Stimulated activated effector memory CD8-positive, alpha-beta T cell treated with anti-CD3 and anti-CD28 coated beads, Interleukin-12 subunit alpha, Interleukin-12 subunit beta, amount 100 ng/mL, for 72 hours (primary cell): ENCODE measurements at regions not wholly inside any gene's neighbourhood (a gene's known extent, or its start where the extent isn't known, plus 50 kb on each side); places are given as distances from the start of the nearest gene placed in this dataset.

Experiments
- ATAC-seq: fragments of 150-1000 bp; cut with Tn5 transposase; 2 replicates; pipeline ENCODE4 v1.10.0; 2021
- DNase-seq, 2 donors: peaks; one replicate each; pipeline ENCODE4 v3.0.0; 2021 to 2022; ENCODE audit warnings: low spot score in 2 of 2
- H3K27ac Mint-ChIP-seq: one replicate; pipeline ENCODE4 v1.8.0; 2022; ENCODE audit warnings: mild to moderate bottlenecking, mixed read lengths
- H3K36me3 Mint-ChIP-seq: one replicate; pipeline ENCODE4 v1.8.0; 2022; ENCODE audit warnings: mild to moderate bottlenecking, mixed read lengths
- H3K4me1 Mint-ChIP-seq: one replicate; pipeline ENCODE4 v1.8.0; 2022; ENCODE audit warnings: mixed read lengths
- H3K4me3 Mint-ChIP-seq: one replicate; pipeline ENCODE4 v1.8.0; 2022; ENCODE audit warnings: mild to moderate bottlenecking, mixed read lengths
- H3K9me3 Mint-ChIP-seq: one replicate; pipeline ENCODE4 v1.8.0; 2022; ENCODE audit warnings: mixed read lengths

- Mint-ChIP-seq H3K9me3 (peaks cover 15% of the 10 kb centered on the region), H3K4me3 (no peak overlapping the region), H3K27ac (no peak overlapping the region), H3K4me1 (peaks cover 9% of the 10 kb centered on the region), H3K36me3 (no peaks in the 10 kb centered on the region)
- DNase-seq (no peak), ATAC-seq (no peak)
These were observed 138.8 kb downstream of the CASP12 start for GRCh38 chr11:104759464-104759863.

GRCh38 chr11:104738918-104739317, 159.3 kb downstream of the CASP12 start:
- Mint-ChIP-seq H3K9me3 (peaks cover 3% of the 10 kb centered on the region), H3K4me1 (peaks cover 5% of the 10 kb centered on the region), H3K36me3 (no peaks in the 10 kb centered on the region), H3K27ac (no peak overlapping the region), H3K4me3 (no peak overlapping the region)
- ATAC-seq (no peak), DNase-seq (no peak)

- H3K4me1 Mint-ChIP-seq, result peaks cover 5% of the 10 kb centered on the region
- H3K27ac Mint-ChIP-seq, result no peak overlapping the region
- ATAC-seq (no peak), DNase-seq (no peak)
- no peaks in the 10 kb centered on the region for H3K36me3 Mint-ChIP-seq
- H3K4me3 Mint-ChIP-seq, result no peak overlapping the region
- H3K9me3 Mint-ChIP-seq, result peaks cover 3% of the 10 kb centered on the region
These were observed 160.1 kb downstream of the CASP12 start for GRCh38 chr11:104738208-104738607.

- DNase-seq (no peak), ATAC-seq (no peak)
- no peak overlapping the region for H3K4me3 Mint-ChIP-seq
- peaks cover 18% of the 10 kb centered on the region for H3K4me1 Mint-ChIP-seq
- H3K36me3 Mint-ChIP-seq, result peaks cover 8% of the 10 kb centered on the region
- no peak overlapping the region for H3K27ac Mint-ChIP-seq
- peaks cover 3% of the 10 kb centered on the region for H3K9me3 Mint-ChIP-seq
These were observed 161.8 kb downstream of the CASP12 start for GRCh38 chr11:104736502-104736901.

GRCh38 chr11:104734998-104735397, 163.3 kb downstream of the CASP12 start:
- no peak for ATAC-seq
- peaks cover 3% of the 10 kb centered on the region for H3K9me3 Mint-ChIP-seq
- no peak overlapping the region for H3K4me3 Mint-ChIP-seq
- DNase-seq, result no peak
- H3K36me3 Mint-ChIP-seq, result peaks cover 8% of the 10 kb centered on the region
- H3K27ac Mint-ChIP-seq, result no peak overlapping the region
- peaks cover 18% of the 10 kb centered on the region for H3K4me1 Mint-ChIP-seq

- Mint-ChIP-seq H3K4me1 (peaks cover 12% of the 10 kb centered on the region), H3K9me3 (no peaks in the 10 kb centered on the region), H3K36me3 (peaks cover 8% of the 10 kb centered on the region), H3K4me3 (no peak overlapping the region), H3K27ac (peak overlapping the region; percentile 40)
- DNase-seq (peak; percentile 10 to 65), ATAC-seq (peak; percentile 98)
These were observed 166.4 kb downstream of the CASP12 start for GRCh38 chr11:104731890-104732289.

GRCh38 chr11:104728927-104729326, 169.3 kb downstream of the CASP12 start:
- Mint-ChIP-seq H3K4me1 (peaks cover 12% of the 10 kb centered on the region), H3K27ac (no peak overlapping the region), H3K36me3 (peaks cover 8% of the 10 kb centered on the region), H3K9me3 (no peaks in the 10 kb centered on the region), H3K4me3 (no peak overlapping the region)
- ATAC-seq (no peak), DNase-seq (no peak)

GRCh38 chr11:104727768-104728167, 170.5 kb downstream of the CASP12 start:
- Mint-ChIP-seq H3K27ac (no peak overlapping the region), H3K36me3 (peaks cover 8% of the 10 kb centered on the region), H3K4me1 (peaks cover 12% of the 10 kb centered on the region), H3K4me3 (no peak overlapping the region), H3K9me3 (peaks cover 6% of the 10 kb centered on the region)
- no peak for DNase-seq
- ATAC-seq, result no peak

- Mint-ChIP-seq H3K4me3 (no peak overlapping the region), H3K27ac (no peak overlapping the region), H3K36me3 (peaks cover 4% of the 10 kb centered on the region), H3K9me3 (peaks cover 6% of the 10 kb centered on the region), H3K4me1 (peaks cover 6% of the 10 kb centered on the region)
- DNase-seq (no peak), ATAC-seq (no peak)
These were observed 171.2 kb downstream of the CASP12 start for GRCh38 chr11:104727095-104727494.

- ATAC-seq, result no peak
- H3K4me1 Mint-ChIP-seq, result no peaks in the 10 kb centered on the region
These were observed 172.4 kb downstream of the CASP12 start for GRCh38 chr11:104725796-104726408.

GRCh38 chr11:104713401-104713800, 184.9 kb downstream of the CASP12 start:
- H3K27ac Mint-ChIP-seq, result no peak overlapping the region
- no peaks in the 10 kb centered on the region for H3K36me3 Mint-ChIP-seq
- no peak overlapping the region for H3K4me3 Mint-ChIP-seq
- peaks cover 2% of the 10 kb centered on the region for H3K9me3 Mint-ChIP-seq
- peaks cover 10% of the 10 kb centered on the region for H3K4me1 Mint-ChIP-seq
- DNase-seq (no peak), ATAC-seq (no peak)

More at GRCh38 chr11:104725796-104726408, 172.4 kb downstream of the CASP12 start:
- H3K9me3 Mint-ChIP-seq, result peaks cover 6% of the 10 kb centered on the region
- no peak for DNase-seq
- no peak overlapping the region for H3K27ac Mint-ChIP-seq
- H3K36me3 Mint-ChIP-seq, result no peaks in the 10 kb centered on the region
- no peak overlapping the region for H3K4me3 Mint-ChIP-seq

GRCh38 chr11:104705490-104706190, 192.6 kb downstream of the CASP12 start:
- no peaks in the 10 kb centered on the region for H3K9me3 Mint-ChIP-seq
- peaks cover 10% of the 10 kb centered on the region for H3K36me3 Mint-ChIP-seq
- peak overlapping the region; percentile 92 for H3K27ac Mint-ChIP-seq
- DNase-seq (peak; percentile 44 to 84), ATAC-seq (peak; percentile 99)
- peaks cover 41% of the 10 kb centered on the region for H3K4me1 Mint-ChIP-seq
- peak overlapping the region; percentile 58 for H3K4me3 Mint-ChIP-seq

GRCh38 chr11:104704888-104705287, 193.4 kb downstream of the CASP12 start:
- DNase-seq, result no peak
- peaks cover 45% of the 10 kb centered on the region for H3K4me1 Mint-ChIP-seq
- H3K36me3 Mint-ChIP-seq, result peaks cover 10% of the 10 kb centered on the region
- H3K27ac Mint-ChIP-seq, result peak overlapping the region; percentile 92
- no peak for ATAC-seq
- H3K4me3 Mint-ChIP-seq, result peak overlapping the region; percentile 58
- no peaks in the 10 kb centered on the region for H3K9me3 Mint-ChIP-seq

- peaks cover 10% of the 10 kb centered on the region for H3K36me3 Mint-ChIP-seq
- DNase-seq (no peak), ATAC-seq (no peak)
- peak overlapping the region; percentile 92 for H3K27ac Mint-ChIP-seq
- peak overlapping the region; percentile 58 for H3K4me3 Mint-ChIP-seq
- peaks cover 42% of the 10 kb centered on the region for H3K4me1 Mint-ChIP-seq
- no peaks in the 10 kb centered on the region for H3K9me3 Mint-ChIP-seq
These were observed 194.0 kb downstream of the CASP12 start for GRCh38 chr11:104704146-104704830.

GRCh38 chr11:104700609-104701008, 197.7 kb downstream of the CASP12 start:
- DNase-seq, result no peak
- no peak overlapping the region for H3K27ac Mint-ChIP-seq
- ATAC-seq, result peak; percentile 84
- peaks cover 5% of the 10 kb centered on the region for H3K36me3 Mint-ChIP-seq
- no peaks in the 10 kb centered on the region for H3K9me3 Mint-ChIP-seq
- H3K4me3 Mint-ChIP-seq, result no peak overlapping the region
- peaks cover 26% of the 10 kb centered on the region for H3K4me1 Mint-ChIP-seq

GRCh38 chr11:104699981-104700380, 198.3 kb downstream of the CASP12 start:
- H3K4me3 Mint-ChIP-seq, result no peak overlapping the region
- no peaks in the 10 kb centered on the region for H3K9me3 Mint-ChIP-seq
- peaks cover 19% of the 10 kb centered on the region for H3K4me1 Mint-ChIP-seq
- ATAC-seq, result no peak
- DNase-seq, result no peak
- H3K27ac Mint-ChIP-seq, result no peak overlapping the region
- H3K36me3 Mint-ChIP-seq, result no peaks in the 10 kb centered on the region
